GM12878 (cell line): ENCODE measurements at regions not wholly inside any gene's neighbourhood (a gene's known extent, or its start where the extent isn't known, plus 50 kb on each side); places are given as distances from the start of the nearest gene placed in this dataset.

ENCODE experiments used
- ATAC-seq: fragments of 200-7000 bp; cut with Tn5 transposase; 3 replicates; pipeline ENCODE4 v1.9.1; 2020; ENCODE audit warnings: mild to moderate bottlenecking, moderate library complexity
- BruUV-seq: library from RNA; stranded (reverse); fragments of 400-500 nt; replicated peaks from 2 replicates; lab custom pipeline; 2021; lab: Mats Ljungman, UMichigan
- CTCF ChIA-PET: fragments of 300-600 bp; sonication (Branson Sonifier 250); formaldehyde crosslinking; extraction: SDS; loops from one replicate; lab custom pipeline; 2021; ENCODE audit warnings: inconsistent platforms; lab: Yijun Ruan, JAX
- POLR2A ChIA-PET: fragments of 350-600 bp; formaldehyde crosslinking; extraction: SDS; loops from one replicate; lab custom pipeline; 2021; ENCODE audit warnings: inconsistent platforms; lab: Charles Lee
- RAD21 ChIA-PET: fragments of 300-600 bp; sonication (Branson Sonifier 250); formaldehyde crosslinking; loops from one replicate; lab custom pipeline; 2023; ENCODE audit warnings: antibody characterized with exemption; ENCODE audit not compliant: unreplicated experiment; lab: Charles Lee
- SMC1A ChIA-PET: fragments of 300-600 bp; sonication (Branson Sonifier 250); formaldehyde crosslinking; loops from one replicate; lab custom pipeline; 2023; ENCODE audit not compliant: unreplicated experiment, uncharacterized antibody; lab: Charles Lee
- DNase-seq: peaks from one replicate; pipeline ENCODE4 v3.0.0-alpha.2; 2011; ENCODE audit warnings: low read depth, low spot score
- FAIRE-seq: peaks from 3 replicates; lab custom pipeline; 2011; peaks lifted over from hg19 to GRCh38; lab: Jason Lieb, UNC
- H2AFZ ChIP-seq: 2 replicates; pipeline ENCODE4 v1.6.0; 2011; ENCODE audit warnings: low read depth, low read length, control low read depth; ENCODE audit not compliant: control insufficient read depth
- H3K27ac ChIP-seq: 2 replicates; pipeline ENCODE4 v1.5.1; 2011; ENCODE audit warnings: control low read depth; ENCODE audit not compliant: control insufficient read depth, insufficient read depth
- H3K27me3 ChIP-seq, 2 experiments: replicated peaks in 1 of 2; 2 replicates each; pipeline versions ENCODE4 v1.6.0 to v1.6.1; 2011; ENCODE audit warnings: low read length in 1 of 2; ENCODE audit not compliant: control insufficient read depth in 2 of 2, insufficient read depth in 2 of 2
- H3K36me3 ChIP-seq, 2 experiments: 2 replicates each; pipeline ENCODE4 v1.5.1; 2011; ENCODE audit warnings: low read length in 1 of 2; ENCODE audit not compliant: control insufficient read depth in 2 of 2, insufficient read depth in 2 of 2
- H3K4me1 ChIP-seq: 2 replicates; pipeline ENCODE4 v1.6.1; 2011; ENCODE audit warnings: mild to moderate bottlenecking, low read length, moderate library complexity, mixed read lengths; ENCODE audit not compliant: control insufficient read depth, insufficient read depth
- H3K4me2 ChIP-seq: 2 replicates; pipeline ENCODE4 v1.6.0; 2011; ENCODE audit warnings: control low read depth; ENCODE audit not compliant: control insufficient read depth, insufficient read depth
- H3K4me3 ChIP-seq: fragments of 200-600 bp; sonication (generic); 2 replicates; pipeline ENCODE4 v1.5.1; 2016
- H3K79me2 ChIP-seq: 2 replicates; pipeline ENCODE4 v1.6.0; 2011; ENCODE audit warnings: low read length; ENCODE audit not compliant: control insufficient read depth, insufficient read depth
- H3K9ac ChIP-seq: 2 replicates; pipeline ENCODE4 v1.8.0; 2011; ENCODE audit warnings: low read length, control low read depth, mixed read lengths; ENCODE audit not compliant: control insufficient read depth, insufficient read depth
- H3K9me3 ChIP-seq: replicated peaks from 3 replicates; pipeline ENCODE4 v1.5.1; 2011; ENCODE audit warnings: mild to moderate bottlenecking, low read length; ENCODE audit not compliant: control insufficient read depth, insufficient read depth
- H4K20me1 ChIP-seq: 2 replicates; pipeline ENCODE4 v1.6.0; 2011; ENCODE audit not compliant: control insufficient read depth, insufficient read depth
- CEBPB ChIP-seq, 2 experiments: fragments of 150-350 bp in 1 of 2; IDR thresholded peaks; 2 replicates each; pipeline ENCODE4 v1.6.1; 2012 to 2014; ENCODE audit warnings: low read depth in 2 of 2, low read length in 2 of 2, borderline replicate concordance in 1 of 2, inconsistent platforms in 1 of 2
- EGR1 ChIP-seq, 2 experiments: IDR thresholded peaks; 1 replicate in 1 of 2; 2 replicates in 1 of 2; pipeline ENCODE4 v1.6.1; 2011 to 2012; ENCODE audit warnings: low read depth in 2 of 2, low read length in 2 of 2, borderline replicate concordance in 1 of 2, mild to moderate bottlenecking in 1 of 2, moderate library complexity in 1 of 2
- EP300 ChIP-seq, 2 experiments: fragments of 150-350 bp in 1 of 2; IDR thresholded peaks; 2 replicates each; pipeline ENCODE4 v1.6.1; 2011 to 2012; ENCODE audit warnings: low read depth in 2 of 2, low read length in 2 of 2, borderline replicate concordance in 1 of 2, improper control_type of control experiment in 1 of 2, inconsistent platforms in 1 of 2; ENCODE audit not compliant: control insufficient read depth in 1 of 2
- EZH2 ChIP-seq: IDR thresholded peaks from 2 replicates; pipeline ENCODE4 v1.6.1; 2012; ENCODE audit warnings: low read depth, mild to moderate bottlenecking, control low read depth, inconsistent platforms, low read length, borderline replicate concordance; ENCODE audit not compliant: control insufficient read depth
- FOXK2 ChIP-seq: fragments of 450-650 bp; IDR thresholded peaks from 2 replicates; pipeline ENCODE4 v1.6.1; 2017; ENCODE audit warnings: mild to moderate bottlenecking, moderate library complexity
- IRF5 ChIP-seq: fragments of 450-650 bp; IDR thresholded peaks from 2 replicates; pipeline ENCODE4 v1.6.1; 2017; ENCODE audit warnings: borderline replicate concordance
- MEF2A ChIP-seq: IDR thresholded peaks from 2 replicates; pipeline ENCODE4 v1.6.1; 2011; ENCODE audit warnings: low read depth, mild to moderate bottlenecking, low read length, moderate library complexity; ENCODE audit not compliant: insufficient read depth
- MYC ChIP-seq: IDR thresholded peaks from 2 replicates; pipeline ENCODE4 v1.6.1; 2011; ENCODE audit warnings: mild to moderate bottlenecking, low read length, moderate library complexity, inconsistent platforms; ENCODE audit not compliant: insufficient read depth, insufficient replicate concordance, insufficient read length, severe bottlenecking
- NFIC ChIP-seq: IDR thresholded peaks from 2 replicates; pipeline ENCODE4 v1.6.1; 2012; ENCODE audit warnings: low read depth, mild to moderate bottlenecking, inconsistent platforms, low read length, moderate library complexity
- RFX5 ChIP-seq: IDR thresholded peaks from 2 replicates; pipeline ENCODE4 v1.6.1; 2011; ENCODE audit warnings: low read depth, low read length, improper control_type of control experiment
- SMARCA5 ChIP-seq: fragments of 450-650 bp; IDR thresholded peaks from 2 replicates; pipeline ENCODE4 v1.6.1; 2017; ENCODE audit warnings: mild to moderate bottlenecking
- TAF1 ChIP-seq: IDR thresholded peaks from 2 replicates; pipeline ENCODE4 v1.6.1; 2011; ENCODE audit warnings: mild to moderate bottlenecking, low read depth, low read length, borderline replicate concordance
- WRNIP1 ChIP-seq: IDR thresholded peaks from 2 replicates; pipeline ENCODE4 v1.6.1; 2011; ENCODE audit warnings: low read depth, low read length, improper control_type of control experiment, borderline replicate concordance
- ZBED1 ChIP-seq: IDR thresholded peaks from 2 replicates; pipeline ENCODE4 v1.6.1; 2016; ENCODE audit warnings: borderline replicate concordance
- ZNF384 ChIP-seq: IDR thresholded peaks from 2 replicates; pipeline ENCODE4 v1.6.1; 2012; ENCODE audit warnings: low read depth, mild to moderate bottlenecking, low read length, improper control_type of control experiment, borderline replicate concordance
- WGBS: methylation state at CpG from one replicate; pipeline ENCODE4 v1.1.6; 2016; ENCODE audit warnings: low lambda C conversion rate; ENCODE audit not compliant: insufficient replicate concordance, insufficient coverage; ENCODE audit errors: missing lambda C conversion rate; 5-methylcytosine and 5-hydroxymethylcytosine counted together
- in situ Hi-C: fragments of 300-500 bp; cut with MboI; formaldehyde crosslinking; loops from 9 replicates; pipeline ENCODE4 v1.14.3; 2018; ENCODE audit warnings: mixed read lengths
- intact Hi-C: fragments of 100-400 bp; cut with micrococcal nuclease; formaldehyde crosslinking; loops from one replicate; pipeline ENCODE4 v1.14.2; 2022; ENCODE audit not compliant: unreplicated experiment
- TF ChIP-seq, protein P1 (sequence below): IDR thresholded peaks from 2 replicates; pipeline ENCODE4 v1.6.1; 2011; ENCODE audit warnings: mild to moderate bottlenecking, low read depth, low read length, moderate library complexity; ENCODE audit not compliant: insufficient replicate concordance

DNA sequence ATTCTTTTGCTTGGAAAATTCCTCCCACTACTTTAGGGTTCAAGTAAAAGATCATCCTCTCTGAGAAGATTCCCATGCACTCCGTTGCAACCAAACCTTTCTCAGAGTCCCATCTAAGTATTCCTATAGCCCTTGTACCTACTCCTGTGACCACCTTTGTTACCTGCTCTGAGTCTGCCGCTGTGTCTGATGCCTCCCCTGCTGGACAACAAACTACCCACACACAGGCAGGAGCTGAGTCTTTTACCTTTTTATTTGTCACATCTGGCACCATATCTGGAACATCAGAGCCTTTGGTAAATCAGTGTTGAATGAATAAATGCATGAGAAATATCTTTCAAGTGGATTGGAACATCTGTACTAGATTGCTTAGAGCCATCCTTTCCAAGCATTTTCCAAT is 82.1 kb upstream of the FLRT2 start:
- no TSS peak for BruUV-seq
- RAD21 ChIA-PET: no interaction called here
- WGBS: 0% methylated on average over 2 of the region's 2 CpGs

GRCh38 chr14:85451421-85451820 is 78.5 kb upstream of the FLRT2 start:
- H2AFZ ChIP-seq: no peak overlapping the region
- SMC1A ChIA-PET: no interaction called here
- no peaks in the 10 kb centered on the region for H3K27me3 ChIP-seq
- H3K4me2 ChIP-seq: no peak overlapping the region
- H3K27ac ChIP-seq: no peak overlapping the region
- ATAC-seq (no peak), FAIRE-seq (no peak), DNase-seq (no peak)
- H4K20me1 ChIP-seq: no peaks in the 10 kb centered on the region
- no peaks in the 10 kb centered on the region for H3K79me2 ChIP-seq
- in situ Hi-C loops (no loop called here), intact Hi-C loops (no loop called here)
- H3K4me1 ChIP-seq: no peaks in the 10 kb centered on the region
- CTCF ChIA-PET: no interaction called here
- RAD21 ChIA-PET: no interaction called here
- H3K9ac ChIP-seq: no peak overlapping the region
- H3K9me3 ChIP-seq: no peaks in the 10 kb centered on the region; the same call in 2 of the 3 replicates
- no peak overlapping the region for H3K4me3 ChIP-seq
- no peaks in the 10 kb centered on the region for H3K36me3 ChIP-seq
- no TSS peak for BruUV-seq
- POLR2A ChIA-PET: no interaction called here
- TF ChIP-seq EGR1 (IDR thresholded peaks at IDR 0.05; ENCODE audit: borderline replicate concordance in 1 of 2, low read depth in 2 of 2, low read length in 2 of 2): no peak
- TF ChIP-seq WRNIP1: no peak
- TF ChIP-seq IRF5: no peak
- TF ChIP-seq, protein P1, sequence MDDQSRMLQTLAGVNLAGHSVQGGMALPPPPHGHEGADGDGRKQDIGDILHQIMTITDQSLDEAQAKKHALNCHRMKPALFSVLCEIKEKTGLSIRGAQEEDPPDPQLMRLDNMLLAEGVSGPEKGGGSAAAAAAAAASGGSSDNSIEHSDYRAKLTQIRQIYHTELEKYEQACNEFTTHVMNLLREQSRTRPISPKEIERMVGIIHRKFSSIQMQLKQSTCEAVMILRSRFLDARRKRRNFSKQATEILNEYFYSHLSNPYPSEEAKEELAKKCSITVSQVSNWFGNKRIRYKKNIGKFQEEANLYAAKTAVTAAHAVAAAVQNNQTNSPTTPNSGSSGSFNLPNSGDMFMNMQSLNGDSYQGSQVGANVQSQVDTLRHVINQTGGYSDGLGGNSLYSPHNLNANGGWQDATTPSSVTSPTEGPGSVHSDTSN: no peak
- TF ChIP-seq EP300 (IDR thresholded peaks at IDR 0.05; ENCODE audit: borderline replicate concordance in 1 of 2, control insufficient read depth in 1 of 2, low read depth in 2 of 2, low read length in 2 of 2): no peak
- TF ChIP-seq EZH2: no peak
- no peak for TF ChIP-seq ZBED1
- no peak for TF ChIP-seq SMARCA5
- TF ChIP-seq CEBPB (IDR thresholded peaks at IDR 0.05; ENCODE audit: borderline replicate concordance in 1 of 2, low read depth in 2 of 2, low read length in 2 of 2): no peak
- TF ChIP-seq MEF2A: no peak

More for the DNA sequence above, 82.1 kb upstream of the FLRT2 start:
- no peaks in the 10 kb centered on the region for H3K36me3 ChIP-seq
- no peaks in the 10 kb centered on the region for H4K20me1 ChIP-seq
- ChIA-PET SMC1A (no interaction called here), CTCF (no interaction called here), POLR2A (no interaction called here)
- intact Hi-C loops (no loop called here), in situ Hi-C loops (no loop called here)
- no peak overlapping the region for H2AFZ ChIP-seq
- ATAC-seq (no peak), FAIRE-seq (no peak), DNase-seq (no peak)
- H3K27me3 ChIP-seq: no peaks in the 10 kb centered on the region
- H3K9me3 ChIP-seq: no peaks in the 10 kb centered on the region; the same call in 2 of the 3 replicates
- H3K9ac ChIP-seq: no peak overlapping the region
- H3K79me2 ChIP-seq: no peaks in the 10 kb centered on the region
- H3K4me3 ChIP-seq: no peak overlapping the region
- H3K27ac ChIP-seq: no peak overlapping the region
- H3K4me1 ChIP-seq: no peaks in the 10 kb centered on the region
- H3K4me2 ChIP-seq: no peak overlapping the region
- TF ChIP-seq ZBED1: no peak
- no peak for TF ChIP-seq RFX5
- no peak for TF ChIP-seq ZNF384
- no peak for TF ChIP-seq TAF1
- TF ChIP-seq FOXK2: no peak
- TF ChIP-seq MYC: no peak
- TF ChIP-seq NFIC: no peak
